Endothelial cell of umbilical vein (primary cell): ENCODE measurements at regions not wholly inside any gene's neighbourhood (a gene's known extent, or its start where the extent isn't known, plus 50 kb on each side); places are given as distances from the start of the nearest gene placed in this dataset.

Source experiments
- BruUV-seq: library from RNA; stranded (reverse); fragments of 400-500 nt; replicated peaks from 2 replicates; lab custom pipeline; 2021; lab: Mats Ljungman, UMichigan
- CTCF ChIA-PET: fragments of 300-600, 350-600 bp; sonication (Branson Sonifier 250); formaldehyde crosslinking; loops from one replicate; lab custom pipeline; 2021; ENCODE audit warnings: antibody characterized with exemption, inconsistent platforms; lab: Charles Lee
- POLR2A ChIA-PET: fragments of 300-600, 350-600 bp; sonication (Branson Sonifier 250); formaldehyde crosslinking; loops from one replicate; lab custom pipeline; 2021; ENCODE audit warnings: antibody characterized with exemption, inconsistent platforms; lab: Charles Lee
- DNase-seq: peaks from one replicate; pipeline ENCODE4 v3.0.0-alpha.2; 2011; ENCODE audit warnings: low read depth, low spot score
- FAIRE-seq: peaks from 2 replicates; lab custom pipeline; 2011; peaks lifted over from hg19 to GRCh38; lab: Jason Lieb, UNC
- H2AFZ ChIP-seq: 2 replicates; pipeline ENCODE4 v1.6.0; 2012; ENCODE audit warnings: low read depth, low read length, control low read depth, inconsistent platforms
- H3K27ac ChIP-seq: 2 replicates; pipeline ENCODE4 v1.5.1; 2011; ENCODE audit warnings: low read depth, mild to moderate bottlenecking, control low read depth, low read length, moderate library complexity; ENCODE audit not compliant: insufficient read depth
- H3K27me3 ChIP-seq, 2 experiments: 2 replicates each; pipeline versions ENCODE4 v1.6.0 to v1.6.1; 2011; ENCODE audit warnings: low read length in 2 of 2, mixed read lengths in 1 of 2; ENCODE audit not compliant: control insufficient read depth in 2 of 2, insufficient read depth in 2 of 2
- H3K36me3 ChIP-seq, 2 experiments: 2 replicates in 1 of 2; 3 replicates in 1 of 2; pipeline ENCODE4 v1.5.1; 2011; ENCODE audit warnings: low read length in 2 of 2, mild to moderate bottlenecking in 1 of 2, moderate library complexity in 1 of 2; ENCODE audit not compliant: control insufficient read depth in 2 of 2, insufficient read depth in 2 of 2; ENCODE audit errors: extremely low read depth in 1 of 2
- H3K4me1 ChIP-seq: 3 replicates; pipeline ENCODE4 v1.5.1; 2011; ENCODE audit warnings: mild to moderate bottlenecking, low read length; ENCODE audit not compliant: control insufficient read depth, insufficient read depth; ENCODE audit errors: extremely low read depth
- H3K4me2 ChIP-seq: 2 replicates; pipeline ENCODE4 v1.6.1; 2011; ENCODE audit warnings: low read length, control low read depth, mixed read lengths; ENCODE audit not compliant: insufficient read depth
- H3K4me3 ChIP-seq, 3 experiments: fragments of 200-600 bp in 1 of 3; sonication (generic), shearing (Covaris generic) in 1 of 3; replicated peaks in 1 of 3; 2 replicates each; pipeline ENCODE4 v1.5.1; 2011 to 2016; ENCODE audit warnings: control low read depth in 3 of 3, low read length in 3 of 3, mild to moderate bottlenecking in 2 of 3, inconsistent platforms in 1 of 3, low read depth in 1 of 3, moderate library complexity in 1 of 3; ENCODE audit not compliant: insufficient read depth in 1 of 3
- H3K79me2 ChIP-seq: 2 replicates; pipeline ENCODE4 v1.6.0; 2012; ENCODE audit warnings: low read length, inconsistent platforms; ENCODE audit not compliant: control insufficient read depth, insufficient read depth
- H3K9ac ChIP-seq: replicated peaks from 2 replicates; pipeline ENCODE3; 2011; ENCODE audit warnings: low read length, control low read depth; ENCODE audit not compliant: insufficient read depth; ENCODE audit errors: extremely low read depth
- H3K9me1 ChIP-seq: replicated peaks from 3 replicates; pipeline ENCODE4 v1.6.0; 2011; ENCODE audit warnings: mild to moderate bottlenecking, low read length; ENCODE audit not compliant: control insufficient read depth, insufficient read depth; ENCODE audit errors: extremely low read depth
- H3K9me3 ChIP-seq: replicated peaks from 2 replicates; pipeline ENCODE4 v1.5.1; 2012; ENCODE audit warnings: low read length, inconsistent platforms; ENCODE audit not compliant: control insufficient read depth, insufficient read depth
- H4K20me1 ChIP-seq: replicated peaks from 2 replicates; pipeline ENCODE3; 2011; ENCODE audit warnings: mild to moderate bottlenecking, low read length; ENCODE audit not compliant: control insufficient read depth, insufficient read depth; ENCODE audit errors: extremely low read depth
- CTCF ChIP-seq, 2 donors: IDR thresholded peaks; 1 replicate in 1 of 2; 2 replicates in 1 of 2; pipeline ENCODE4 v1.5.1; 2011; ENCODE audit warnings: low read length in 2 of 2, mild to moderate bottlenecking in 2 of 2, moderate library complexity in 2 of 2, control low read depth in 1 of 2, inconsistent platforms in 1 of 2, low read depth in 1 of 2; ENCODE audit not compliant: insufficient read depth in 1 of 2; ENCODE audit errors: extremely low read depth in 1 of 2
- EZH2 ChIP-seq: IDR thresholded peaks from 2 replicates; pipeline ENCODE4 v1.6.1; 2012; ENCODE audit warnings: borderline replicate concordance, low read depth, mild to moderate bottlenecking, moderate library complexity, low read length, inconsistent platforms; ENCODE audit not compliant: severe bottlenecking
- FOS ChIP-seq: IDR thresholded peaks from 2 replicates; pipeline ENCODE4 v1.6.1; 2011; ENCODE audit warnings: mild to moderate bottlenecking, low read length, moderate library complexity, borderline replicate concordance; ENCODE audit not compliant: insufficient read depth
- GATA2 ChIP-seq: IDR thresholded peaks from 2 replicates; pipeline ENCODE4 v1.7.0; 2011; ENCODE audit warnings: low read depth, mild to moderate bottlenecking, moderate library complexity, mixed read lengths, low read length; ENCODE audit not compliant: insufficient read length, insufficient read depth
- JUN ChIP-seq: IDR thresholded peaks from 2 replicates; pipeline ENCODE4 v1.6.1; 2011; ENCODE audit warnings: borderline replicate concordance, low read depth; ENCODE audit not compliant: insufficient read length, insufficient read depth
- MAX ChIP-seq: IDR thresholded peaks from 2 replicates; pipeline ENCODE4 v1.6.1; 2011; ENCODE audit not compliant: insufficient read depth, insufficient read length
- MYC ChIP-seq: IDR thresholded peaks from one replicate; pipeline ENCODE4 v1.6.1; 2011; ENCODE audit warnings: mild to moderate bottlenecking, low read depth, low read length
- POLR2A ChIP-seq: IDR thresholded peaks from 2 replicates; pipeline ENCODE4 v1.6.1; 2012; ENCODE audit warnings: low read depth, mild to moderate bottlenecking, control low read depth, low read length
- POLR2AphosphoS5 ChIP-seq: IDR thresholded peaks from 2 replicates; pipeline ENCODE4 v1.6.1; 2012; ENCODE audit warnings: low read depth, mild to moderate bottlenecking, control low read depth, low read length, moderate library complexity; ENCODE audit not compliant: insufficient read depth
- dilution Hi-C: fragments of 300-500 bp; cut with MboI; formaldehyde crosslinking; loops from one replicate; pipeline ENCODE4 v1.15.0; 2019; ENCODE audit warnings: low sequenced_read_pairs; ENCODE audit not compliant: extremely low pct_ligation_motif_present
- intact Hi-C: fragments of 100-400 bp; cut with micrococcal nuclease; formaldehyde crosslinking; loops from one replicate; pipeline ENCODE4 v1.10.0; 2022

- Histone ChIP-seq H3K79me2 (no peaks in the 10 kb centered on the region), H4K20me1 (no peaks in the 10 kb centered on the region), H3K36me3 (no peaks in the 10 kb centered on the region), H3K27me3 (no peaks in the 10 kb centered on the region), H3K9me1 (no peaks in the 10 kb centered on the region), H3K4me3 (no peak overlapping the region), H2AFZ (no peak overlapping the region), H3K9ac (no peak overlapping the region), H3K9me3 (no peaks in the 10 kb centered on the region), H3K4me1 (no peaks in the 10 kb centered on the region), H3K4me2 (no peak overlapping the region), H3K27ac (no peak overlapping the region)
- FAIRE-seq (no peak), DNase-seq (no peak)
- no TSS peak for BruUV-seq
- ChIA-PET CTCF (no interaction called here), POLR2A (no interaction called here)
- dilution Hi-C loops (no loop called here), intact Hi-C loops (no loop called here)
- TF ChIP-seq POLR2AphosphoS5 (no peak), POLR2A (no peak), FOS (no peak), CTCF (IDR thresholded peaks at IDR 0.05; ENCODE audit: extremely low read depth in 1 of 2, insufficient read depth in 1 of 2, low read depth in 1 of 2, low read length in 2 of 2) (no peak), MAX (no peak), JUN (no peak), MYC (no peak), GATA2 (no peak), EZH2 (no peak)
Measured at GRCh38 chr10:44476409-44477045, 91.6 kb upstream of the CXCL12 start.
